SJCRH30 (cell line): ENCODE measurements at regions not wholly inside any gene's neighbourhood (a gene's known extent, or its start where the extent isn't known, plus 50 kb on each side); places are given as distances from the start of the nearest gene placed in this dataset.

Source experiments
- DNase-seq, 2 experiments: peaks; one replicate each; pipeline ENCODE4 v3.0.0-alpha.2; 2015 to 2020
- H3K27ac ChIP-seq: fragments of 250-450 bp; sonication (Bioruptor Pico); 2 replicates; pipeline ENCODE4 v1.5.1; 2020; ENCODE audit warnings: mild to moderate bottlenecking, moderate library complexity
- H3K27me3 ChIP-seq: fragments of 250-450 bp; sonication (Bioruptor Pico); 2 replicates; pipeline ENCODE4 v1.5.1; 2020; ENCODE audit warnings: mild to moderate bottlenecking, moderate library complexity
- H3K36me3 ChIP-seq: fragments of 250-450 bp; sonication (Bioruptor Pico); 2 replicates; pipeline ENCODE4 v1.5.1; 2020; ENCODE audit warnings: mild to moderate bottlenecking, moderate library complexity
- H3K4me1 ChIP-seq: fragments of 250-450 bp; sonication (Bioruptor Pico); 2 replicates; pipeline ENCODE4 v1.5.1; 2020; ENCODE audit warnings: mild to moderate bottlenecking, moderate library complexity
- H3K4me3 ChIP-seq: fragments of 250-450 bp; sonication (Bioruptor Pico); 2 replicates; pipeline ENCODE4 v1.5.1; 2020; ENCODE audit warnings: mild to moderate bottlenecking, moderate library complexity
- H3K9me3 ChIP-seq: fragments of 250-450 bp; sonication (Bioruptor Pico); replicated peaks from 2 replicates; pipeline ENCODE4 v1.5.1; 2020; ENCODE audit warnings: mild to moderate bottlenecking, moderate library complexity

DNA sequence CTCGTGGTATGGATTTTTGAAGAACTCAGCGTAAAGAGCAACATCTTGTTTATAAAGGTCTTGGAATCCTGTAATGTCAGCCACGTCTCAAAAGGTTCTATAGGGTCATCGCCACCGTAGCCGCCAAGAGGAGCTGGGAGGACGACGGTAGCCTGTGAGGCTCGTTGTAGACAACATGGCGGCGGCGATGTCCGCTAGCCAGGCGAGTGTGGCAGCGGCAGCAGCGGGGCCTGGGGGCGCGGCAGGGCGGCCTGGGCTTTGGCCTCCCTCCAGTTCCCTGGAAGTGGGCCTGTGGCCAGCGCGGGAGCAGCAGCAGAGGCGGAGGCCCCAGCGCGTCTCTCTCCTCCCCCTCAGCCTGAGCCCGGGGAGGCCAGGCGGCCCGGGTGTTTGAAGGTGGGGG is 143.5 kb upstream of the PBDC1 start:
- H3K4me3 ChIP-seq = no peak overlapping the region

DNA sequence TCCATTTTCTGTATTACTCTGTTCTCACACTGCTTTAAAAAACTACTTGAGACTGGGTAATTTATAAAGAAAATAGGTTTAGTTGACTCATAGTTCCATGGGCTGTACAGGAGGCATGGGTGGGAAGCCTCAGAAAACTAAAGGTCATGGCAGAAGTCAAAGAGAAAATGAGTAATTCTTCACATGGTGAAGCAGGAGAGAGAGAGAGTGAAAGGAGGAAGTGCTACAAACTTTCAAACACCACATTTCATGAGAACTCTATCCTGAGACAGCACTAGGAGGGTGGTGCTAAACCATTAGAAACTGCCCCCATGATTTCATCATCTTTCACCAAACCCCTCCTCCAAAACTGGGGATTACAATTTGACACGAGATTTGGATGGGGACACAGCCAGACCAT is 108.0 kb upstream of the PBDC1 start:
- Histone ChIP-seq H3K4me1 (no peaks in the 10 kb centered on the region), H3K4me3 (no peak overlapping the region), H3K9me3 (no peaks in the 10 kb centered on the region), H3K27ac (no peak overlapping the region), H3K36me3 (no peaks in the 10 kb centered on the region), H3K27me3 (no peaks in the 10 kb centered on the region)
- no peak for DNase-seq

More for the DNA sequence above, 143.5 kb upstream of the PBDC1 start:
- Histone ChIP-seq H3K27ac (no peak overlapping the region), H3K27me3 (no peaks in the 10 kb centered on the region), H3K36me3 (no peaks in the 10 kb centered on the region), H3K9me3 (no peaks in the 10 kb centered on the region), H3K4me1 (no peaks in the 10 kb centered on the region)
- no peak for DNase-seq

DNA sequence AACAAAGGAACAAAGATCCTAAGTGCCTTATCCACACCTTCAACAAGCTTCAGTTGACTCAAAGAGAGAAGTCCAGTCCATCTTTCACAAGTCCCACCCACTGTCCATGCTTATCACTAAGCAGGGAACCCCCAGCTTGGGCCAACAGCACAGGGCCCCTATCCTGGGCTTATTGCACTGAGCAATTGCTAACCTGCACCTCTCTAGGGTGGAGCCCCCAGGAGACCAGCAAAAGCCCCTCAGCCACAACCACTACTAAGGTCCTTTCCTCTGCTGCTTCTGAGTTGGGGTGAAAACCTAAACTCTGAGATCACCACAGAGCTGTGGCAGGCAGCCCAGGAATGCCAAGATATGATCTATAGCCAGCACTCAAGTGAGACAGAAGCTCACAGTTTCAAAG is 96.7 kb upstream of the PBDC1 start:
- Histone ChIP-seq H3K36me3 (no peaks in the 10 kb centered on the region), H3K27ac (no peak overlapping the region), H3K27me3 (no peaks in the 10 kb centered on the region), H3K4me1 (no peaks in the 10 kb centered on the region), H3K9me3 (no peaks in the 10 kb centered on the region), H3K4me3 (no peak overlapping the region)
- no peak for DNase-seq

DNA sequence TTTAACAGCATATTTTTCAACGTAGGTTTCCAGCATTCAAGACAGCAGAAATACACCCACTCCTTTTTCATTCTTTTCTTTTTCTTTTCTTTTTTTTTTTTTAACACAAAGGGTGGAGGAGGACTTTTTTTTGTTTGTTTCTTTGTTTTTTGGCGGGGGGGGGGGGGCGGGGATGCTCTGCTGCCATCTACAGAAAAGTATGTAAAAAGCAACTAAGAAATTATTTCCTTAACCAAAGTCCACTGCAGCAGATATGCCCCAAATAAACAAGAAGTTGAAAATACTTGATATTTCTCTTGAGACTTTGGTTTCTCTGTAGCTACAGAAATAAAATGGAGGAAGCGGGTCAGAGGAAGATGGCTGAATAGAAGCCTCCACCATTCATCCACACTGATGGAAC is 63.2 kb upstream of the PBDC1 start:
- H3K27me3 ChIP-seq = no peaks in the 10 kb centered on the region
- DNase-seq = no peak
- no peak overlapping the region for H3K27ac ChIP-seq
- no peaks in the 10 kb centered on the region for H3K9me3 ChIP-seq
- no peak overlapping the region for H3K4me3 ChIP-seq
- no peaks in the 10 kb centered on the region for H3K4me1 ChIP-seq
- no peaks in the 10 kb centered on the region for H3K36me3 ChIP-seq
